ENCODE measurements at regions not wholly inside any gene's neighbourhood (a gene's known extent, or its start where the extent isn't known, plus 50 kb on each side); places are given as distances from the start of the nearest gene placed in this dataset.
A peak's percentile ranks its signal among the peaks of the same experiment; 100 is the strongest.

DNA sequence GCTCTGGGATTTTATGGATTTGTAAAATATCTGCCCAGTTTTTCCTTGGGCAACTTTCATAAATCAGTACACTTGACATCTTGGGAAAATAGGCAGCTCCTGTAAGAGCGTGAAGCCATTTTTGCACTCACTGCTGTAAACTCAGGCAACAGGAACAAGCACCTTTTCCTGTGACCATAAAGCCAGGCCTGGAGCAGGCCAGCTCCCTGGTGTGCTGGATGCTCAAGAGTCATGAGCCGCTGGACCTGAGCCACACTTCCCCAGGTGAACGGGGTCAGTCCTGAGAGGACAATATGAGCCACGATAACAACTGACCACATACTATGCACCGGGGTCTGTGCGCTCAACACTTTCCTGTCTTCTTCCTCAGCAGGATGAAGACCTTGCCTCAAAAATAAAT lies 158.2 kb downstream of the NUP210 start:
- no peaks in the 10 kb centered on the region for H3K36me3 ChIP-seq (ENCODE audit: control insufficient read depth, insufficient read depth, low read length)
- H2BK15ac ChIP-seq (ENCODE audit: low read depth, low read length): no peak overlapping the region
- no peaks in the 10 kb centered on the region for H3K4me1 ChIP-seq (ENCODE audit: control insufficient read depth, insufficient read depth, low read length)
- H3K9me1 ChIP-seq (ENCODE audit: insufficient read depth, low read length): no peaks in the 10 kb centered on the region
- ChIA-PET POLR2A (ENCODE audit: unreplicated experiment) (no interaction called here), CTCF (no interaction called here)
- no TSS peak for BruUV-seq (replicated peaks)
- H3K56ac ChIP-seq (ENCODE audit: extremely low read depth, insufficient read depth, low read length): no peak overlapping the region
- H3K79me1 ChIP-seq (ENCODE audit: low read depth in 1 of 2, low read length in 2 of 2): no peaks in the 10 kb centered on the region
- no peak for DNase-seq
- no peak overlapping the region for H2AK5ac ChIP-seq (ENCODE audit: low read depth, low read length)
- 100% methylated on average over 1 of the region's 6 CpGs; no CpG with 5 or more reads in 1 of the 2 experiments for WGBS, 2 experiments (ENCODE audit: extremely low coverage in 2 of 2, insufficient read length in 1 of 2)
- intact Hi-C loops (cut with micrococcal nuclease): no loop called here
- TF ChIP-seq MAZ (IDR thresholded peaks at IDR 0.05; ENCODE audit: borderline replicate concordance, low read depth, low read length): no peak
- no peak for TF ChIP-seq NFE2L2 (IDR thresholded peaks at IDR 0.05; ENCODE audit: low read depth, low read length)
- TF ChIP-seq RAD21 (IDR thresholded peaks at IDR 0.05; ENCODE audit: low read length): no peak
- TF ChIP-seq CEBPB (IDR thresholded peaks at IDR 0.05; ENCODE audit: low read depth, low read length): no peak
- TF ChIP-seq, protein P1, sequence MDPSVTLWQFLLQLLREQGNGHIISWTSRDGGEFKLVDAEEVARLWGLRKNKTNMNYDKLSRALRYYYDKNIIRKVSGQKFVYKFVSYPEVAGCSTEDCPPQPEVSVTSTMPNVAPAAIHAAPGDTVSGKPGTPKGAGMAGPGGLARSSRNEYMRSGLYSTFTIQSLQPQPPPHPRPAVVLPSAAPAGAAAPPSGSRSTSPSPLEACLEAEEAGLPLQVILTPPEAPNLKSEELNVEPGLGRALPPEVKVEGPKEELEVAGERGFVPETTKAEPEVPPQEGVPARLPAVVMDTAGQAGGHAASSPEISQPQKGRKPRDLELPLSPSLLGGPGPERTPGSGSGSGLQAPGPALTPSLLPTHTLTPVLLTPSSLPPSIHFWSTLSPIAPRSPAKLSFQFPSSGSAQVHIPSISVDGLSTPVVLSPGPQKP (IDR thresholded peaks at IDR 0.05; ENCODE audit: borderline replicate concordance, low read depth, low read length): no peak
- TF ChIP-seq FOS (IDR thresholded peaks at IDR 0.05; ENCODE audit: low read depth, low read length): no peak
- no peak for TF ChIP-seq MXI1 (IDR thresholded peaks at IDR 0.05; ENCODE audit: borderline replicate concordance, low read depth, low read length)
- TF ChIP-seq POLR2A (IDR thresholded peaks at IDR 0.05; ENCODE audit: low read depth, low read length): no peak
- TF ChIP-seq MAFK (IDR thresholded peaks at IDR 0.05; ENCODE audit: low read depth, low read length): no peak
- dilution Hi-C loops (cut with HindIII; ENCODE audit: low sequenced_read_pairs, unreplicated experiment): no loop called here
- H2BK120ac ChIP-seq (ENCODE audit: low read depth, low read length): no peak overlapping the region
- H2BK20ac ChIP-seq (ENCODE audit: low read depth, low read length): no peak overlapping the region
- no peak overlapping the region for H3K18ac ChIP-seq (ENCODE audit: low read depth, low read length)
- H3K9me3 ChIP-seq (ENCODE audit: control insufficient read depth, insufficient read depth, low read length): 0 out of 2 replicates have a peak, but pooled peaks cover 2% of the 10 kb centered on the region
- no peak for ATAC-seq (ENCODE audit: low read depth)
- no peak overlapping the region for H3K4me2 ChIP-seq (ENCODE audit: low read depth, low read length)
- no peak overlapping the region for H3K23ac ChIP-seq (ENCODE audit: low read depth, low read length)
- H4K5ac ChIP-seq (ENCODE audit: low read depth, low read length): no peak overlapping the region
- H3K27ac ChIP-seq (ENCODE audit: insufficient read depth, low read length): no peak overlapping the region
- H2BK5ac ChIP-seq (ENCODE audit: low read depth, low read length, poor library complexity, severe bottlenecking): no peak overlapping the region
- no peaks in the 10 kb centered on the region for H4K20me1 ChIP-seq (ENCODE audit: insufficient read depth, low read length)
- no peak overlapping the region for H3K4me3 ChIP-seq (ENCODE audit: insufficient read depth, low read depth, low read length)
- no peak overlapping the region for H2AFZ ChIP-seq (replicated peaks; ENCODE audit: low read length, poor library complexity)
- H3K9ac ChIP-seq (ENCODE audit: low read depth, low read length): no peak overlapping the region
- no peak overlapping the region for H3K14ac ChIP-seq (replicated peaks; ENCODE audit: low read depth, low read length)
- H2AK9ac ChIP-seq (replicated peaks; ENCODE audit: low read depth, low read length, poor library complexity): peak overlapping the region; percentile 26
- no peak overlapping the region for H4K91ac ChIP-seq (ENCODE audit: insufficient read depth, low read depth, low read length)
- in situ Hi-C loops (cut with MboI; ENCODE audit: low sequenced_read_pairs): no loop called here
- no peak overlapping the region for H3K4ac ChIP-seq (ENCODE audit: low read depth, low read length)
- H3K27me3 ChIP-seq (ENCODE audit: control insufficient read depth, insufficient read depth, low read length): peaks cover 7% of the 10 kb centered on the region
- no peak overlapping the region for H4K8ac ChIP-seq (ENCODE audit: low read depth in 2 of 2, low read length in 2 of 2)
